Activated T-helper 1 cell treated with anti-CD3 and anti-CD28 coated beads, Interleukin-12 subunit alpha, Interleukin-12 subunit beta, Interleukin-2, Interleukin-4 antibody, amounts not matched to agents 30 ng/mL and 10 ng/mL and 1 ng/mL, durations not matched to agents 14 hours and 24 hours and 36 hours (primary cell): ENCODE measurements at regions not wholly inside any gene's neighbourhood (a gene's known extent, or its start where the extent isn't known, plus 50 kb on each side); places are given as distances from the start of the nearest gene placed in this dataset.
"Not testable (repeated sequence)": the region's sequence is repeated elsewhere in the genome, so short reads cannot be mapped to it uniquely, and the experiment has no call there.

Source experiments
- DNase-seq: peaks from one replicate; pipeline ENCODE4 v3.0.0; 2021; ENCODE audit warnings: low spot score
- H3K27ac Mint-ChIP-seq: one replicate; pipeline ENCODE4 v1.8.0; 2021; ENCODE audit warnings: mild to moderate bottlenecking, mixed read lengths
- H3K27me3 Mint-ChIP-seq: one replicate; pipeline ENCODE4 v1.8.0; 2022; ENCODE audit warnings: mild to moderate bottlenecking, moderate library complexity, mixed read lengths; ENCODE audit not compliant: insufficient read depth
- H3K36me3 Mint-ChIP-seq: one replicate; pipeline ENCODE4 v1.8.0; 2021; ENCODE audit warnings: low read depth, mixed read lengths
- H3K4me1 Mint-ChIP-seq: one replicate; pipeline ENCODE4 v1.8.0; 2021; ENCODE audit warnings: low read depth, mixed read lengths
- H3K4me3 Mint-ChIP-seq: one replicate; pipeline ENCODE4 v1.8.0; 2021; ENCODE audit warnings: mild to moderate bottlenecking, moderate library complexity, mixed read lengths
- H3K9me3 Mint-ChIP-seq: one replicate; pipeline ENCODE4 v1.8.0; 2021; ENCODE audit warnings: mixed read lengths
- intact Hi-C: fragments of 100-400 bp; cut with micrococcal nuclease; formaldehyde crosslinking; loops from one replicate; pipeline ENCODE4 v1.15.1; 2024

- peaks cover 10% of the 10 kb centered on the region for H3K9me3 Mint-ChIP-seq
- no peak overlapping the region for H3K4me3 Mint-ChIP-seq
- intact Hi-C loops: no loop called here
These were observed 113.2 kb upstream of the IQSEC1 start for GRCh38 chr3:13186435-13186815.

DNA sequence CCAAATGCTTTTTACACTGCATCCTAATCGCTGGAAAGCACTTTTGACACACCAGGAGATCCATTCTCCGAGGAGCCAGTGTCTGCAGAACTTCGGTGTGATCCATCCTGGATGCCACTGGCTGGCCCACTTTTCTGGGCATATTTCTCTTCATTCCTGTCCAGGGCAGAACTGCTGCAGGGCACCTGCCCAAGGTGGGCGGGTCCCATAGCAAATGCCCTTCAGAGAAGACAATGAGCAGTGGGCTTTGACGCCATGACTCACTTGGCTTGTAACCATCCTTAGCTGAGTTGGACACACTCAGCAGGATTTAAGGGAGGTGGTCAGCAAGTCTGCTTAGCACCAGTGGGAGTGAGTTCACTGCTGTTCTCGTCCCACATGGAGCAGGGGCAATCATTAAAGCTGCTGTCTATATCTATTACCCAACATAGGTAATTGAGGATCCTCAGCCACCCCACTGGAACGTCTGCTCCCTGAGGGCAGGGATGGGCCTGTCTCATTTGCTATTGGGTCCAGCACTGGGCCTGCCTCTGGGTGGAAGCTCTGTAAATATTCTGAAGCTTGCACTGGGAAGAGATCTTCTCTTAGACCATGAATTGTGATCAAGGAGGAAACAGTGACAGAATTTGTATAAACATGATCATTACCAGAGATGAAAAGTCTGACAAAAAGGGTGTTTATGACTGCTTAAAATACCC is 112.7 kb upstream of the IQSEC1 start:
- no peak for DNase-seq
- H3K27ac Mint-ChIP-seq: no peak overlapping the region
- peaks cover 4% of the 10 kb centered on the region for H3K36me3 Mint-ChIP-seq
- H3K9me3 Mint-ChIP-seq: peaks cover 12% of the 10 kb centered on the region
- H3K27me3 Mint-ChIP-seq: peaks cover 12% of the 10 kb centered on the region
- no peak overlapping the region for H3K4me3 Mint-ChIP-seq
- intact Hi-C loops: no loop called here
- H3K4me1 Mint-ChIP-seq: peaks cover 15% of the 10 kb centered on the region

More at GRCh38 chr3:13186435-13186815, 113.2 kb upstream of the IQSEC1 start:
- no peak for DNase-seq
- Mint-ChIP-seq H3K36me3 (peaks cover 4% of the 10 kb centered on the region), H3K4me1 (peaks cover 15% of the 10 kb centered on the region), H3K27ac (no peak overlapping the region), H3K27me3 (peaks cover 12% of the 10 kb centered on the region)

- intact Hi-C loops, H3K4me1 Mint-ChIP-seq: not testable (repeated sequence)
These were observed 106.5 kb upstream of the IQSEC1 start for GRCh38 chr3:13179582-13180210.

DNA sequence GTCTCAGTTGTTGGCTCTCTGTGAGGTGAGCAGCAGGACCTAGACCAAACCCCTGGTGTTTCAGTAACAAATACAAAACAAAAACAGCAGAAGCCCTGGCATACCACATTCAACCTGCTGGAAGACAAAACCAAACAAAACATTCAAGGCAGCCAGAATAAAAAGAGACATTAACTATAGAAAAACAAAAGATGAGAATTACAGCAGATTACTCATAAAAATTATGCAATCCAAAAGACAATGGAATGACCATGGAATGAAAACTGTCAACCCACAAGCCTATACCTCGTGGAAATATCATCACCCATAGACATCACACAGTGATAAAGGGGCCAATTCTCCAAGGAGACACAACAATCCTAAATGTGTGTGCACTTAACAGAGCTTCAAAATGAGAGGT is 106.0 kb upstream of the IQSEC1 start:
- Mint-ChIP-seq H3K27ac (no peak overlapping the region), H3K27me3 (peaks cover 4% of the 10 kb centered on the region), H3K4me1 (no peaks in the 10 kb centered on the region), H3K36me3 (no peaks in the 10 kb centered on the region), H3K9me3 (peaks cover 13% of the 10 kb centered on the region), H3K4me3 (no peak overlapping the region)
- no peak for DNase-seq
- intact Hi-C loops: no loop called here

More at GRCh38 chr3:13179582-13180210, 106.5 kb upstream of the IQSEC1 start:
- H3K27ac Mint-ChIP-seq, H3K36me3 Mint-ChIP-seq, DNase-seq, H3K27me3 Mint-ChIP-seq, H3K4me3 Mint-ChIP-seq: not testable (repeated sequence)
- H3K9me3 Mint-ChIP-seq: peaks cover 13% of the 10 kb centered on the region

GRCh38 chr3:13178107-13178506 is 104.9 kb upstream of the IQSEC1 start:
- no peak for DNase-seq
- Mint-ChIP-seq H3K36me3 (no peaks in the 10 kb centered on the region), H3K27ac (no peak overlapping the region), H3K4me1 (no peaks in the 10 kb centered on the region), H3K4me3 (no peak overlapping the region), H3K27me3 (peaks cover 2% of the 10 kb centered on the region), H3K9me3 (peaks cover 13% of the 10 kb centered on the region)
- intact Hi-C loops: no loop called here

- H3K9me3 Mint-ChIP-seq: peaks cover 13% of the 10 kb centered on the region
- H3K4me3 Mint-ChIP-seq: no peak overlapping the region
- H3K4me1 Mint-ChIP-seq: no peaks in the 10 kb centered on the region
- no peaks in the 10 kb centered on the region for H3K36me3 Mint-ChIP-seq
- no peak overlapping the region for H3K27ac Mint-ChIP-seq
- H3K27me3 Mint-ChIP-seq: peaks cover 2% of the 10 kb centered on the region
- no peak for DNase-seq
- intact Hi-C loops: no loop called here
These were observed 104.4 kb upstream of the IQSEC1 start for GRCh38 chr3:13177641-13178040.

DNA sequence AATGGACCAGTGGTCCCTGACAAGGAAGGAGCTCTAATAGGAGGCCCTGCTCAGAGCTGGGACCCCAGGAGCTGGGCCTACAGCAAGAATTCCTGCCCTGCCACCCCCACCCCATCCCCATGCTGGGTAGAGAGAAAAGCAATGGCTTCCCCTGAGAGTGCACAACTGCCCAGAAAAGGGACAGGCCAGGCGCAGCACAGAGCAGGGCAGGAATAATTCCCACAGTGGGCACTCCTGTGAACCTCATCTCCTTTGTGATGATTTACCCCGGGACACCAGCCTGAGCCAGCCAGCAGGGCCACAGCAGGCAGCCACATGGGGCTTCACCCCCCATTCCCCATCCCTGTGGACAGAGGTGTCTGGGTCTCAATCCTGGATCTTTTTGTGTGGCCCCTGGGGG is 104.0 kb upstream of the IQSEC1 start:
- Mint-ChIP-seq H3K36me3 (no peaks in the 10 kb centered on the region), H3K9me3 (peaks cover 13% of the 10 kb centered on the region), H3K4me3 (no peak overlapping the region), H3K27me3 (peaks cover 2% of the 10 kb centered on the region), H3K4me1 (no peaks in the 10 kb centered on the region), H3K27ac (no peak overlapping the region)
- DNase-seq: no peak
- intact Hi-C loops: no loop called here

DNA sequence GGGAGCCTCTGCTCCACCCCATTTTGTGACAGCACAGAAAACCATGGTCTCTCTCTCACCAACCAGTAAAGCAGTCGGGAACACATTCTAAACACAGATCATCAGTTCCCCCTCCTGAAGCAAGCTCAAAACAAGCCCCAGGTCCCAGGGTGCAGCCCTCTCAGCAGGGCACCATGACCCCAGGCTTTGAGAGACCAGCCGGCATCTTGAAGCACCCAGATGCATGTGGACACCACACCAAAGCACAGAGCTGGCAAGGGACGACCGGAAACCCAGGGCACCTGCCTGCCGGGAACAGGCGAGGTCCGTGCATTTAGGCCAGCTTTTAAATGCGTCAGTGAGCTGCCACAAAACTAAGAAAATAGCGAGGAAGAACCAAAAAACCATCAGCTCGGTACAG is 103.2 kb upstream of the IQSEC1 start:
- intact Hi-C loops: no loop called here
- no peaks in the 10 kb centered on the region for H3K27me3 Mint-ChIP-seq
- no peaks in the 10 kb centered on the region for H3K36me3 Mint-ChIP-seq
- no peak for DNase-seq
- no peak overlapping the region for H3K4me3 Mint-ChIP-seq
- no peaks in the 10 kb centered on the region for H3K4me1 Mint-ChIP-seq
- H3K27ac Mint-ChIP-seq: no peak overlapping the region
- peaks cover 12% of the 10 kb centered on the region for H3K9me3 Mint-ChIP-seq

DNA sequence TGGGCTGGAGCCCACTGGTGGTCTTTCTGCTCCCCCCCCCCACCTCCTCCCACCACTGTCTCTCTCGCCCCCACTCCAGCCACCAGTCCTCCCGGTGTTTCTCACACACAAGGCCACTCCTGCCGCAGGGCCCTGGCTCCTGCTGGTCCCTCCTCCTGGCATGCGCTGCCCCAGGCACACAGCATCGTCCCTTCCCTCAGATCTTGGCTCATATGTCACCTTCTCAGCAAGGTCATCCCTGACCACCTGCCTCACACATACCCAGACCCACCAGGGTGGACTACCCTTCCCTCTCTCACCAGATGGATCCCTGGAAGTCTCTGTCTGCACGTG is 101.5 kb upstream of the IQSEC1 start:
- no peak overlapping the region for H3K27ac Mint-ChIP-seq
- peaks cover 10% of the 10 kb centered on the region for H3K9me3 Mint-ChIP-seq
- DNase-seq: no peak
- H3K4me3 Mint-ChIP-seq: no peak overlapping the region
- no peaks in the 10 kb centered on the region for H3K4me1 Mint-ChIP-seq
- no peaks in the 10 kb centered on the region for H3K27me3 Mint-ChIP-seq
- H3K36me3 Mint-ChIP-seq: no peaks in the 10 kb centered on the region
- intact Hi-C loops: no loop called here

DNA sequence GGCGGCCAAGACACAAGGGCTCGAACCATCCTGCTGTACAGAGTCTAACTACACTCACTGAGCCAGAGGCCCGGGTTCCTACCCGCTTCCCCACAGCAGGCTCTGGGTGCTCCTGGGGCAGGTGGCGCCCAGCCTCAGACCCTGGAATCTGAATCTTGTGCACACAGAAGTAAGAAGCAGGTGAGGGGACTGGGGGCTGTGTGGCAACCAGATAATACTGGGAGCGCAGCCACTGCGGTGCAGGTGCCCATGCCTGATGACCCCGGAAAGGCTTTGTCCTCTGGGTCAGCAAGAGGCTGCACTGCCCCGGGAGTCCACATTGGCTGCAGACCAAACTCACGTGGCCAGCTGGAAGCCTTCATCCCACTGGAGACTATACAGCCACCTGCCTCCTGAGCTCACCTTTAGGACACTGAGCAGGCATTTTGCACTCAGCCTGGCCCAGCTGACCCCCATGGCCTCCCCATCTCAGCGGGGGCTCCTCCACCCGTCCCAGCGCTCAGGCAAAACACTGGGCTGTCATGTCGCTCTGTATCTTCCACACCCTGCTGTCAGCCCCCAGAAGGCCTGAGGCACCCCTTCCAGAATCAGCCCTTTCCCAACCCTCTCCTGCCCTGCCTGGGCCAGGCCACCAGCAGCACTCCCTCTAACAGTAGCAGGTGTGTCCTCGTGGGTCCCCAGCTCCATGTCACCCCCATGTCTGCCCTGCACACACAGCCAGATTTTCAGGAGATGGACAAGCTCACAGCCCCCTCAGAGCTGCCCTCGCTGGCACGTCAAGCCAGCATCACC is 101.0 kb upstream of the IQSEC1 start:
- intact Hi-C loops: no loop called here
- Mint-ChIP-seq H3K4me1 (no peaks in the 10 kb centered on the region), H3K4me3 (no peak overlapping the region), H3K36me3 (no peaks in the 10 kb centered on the region), H3K27ac (no peak overlapping the region), H3K9me3 (peaks cover 9% of the 10 kb centered on the region), H3K27me3 (peaks cover 3% of the 10 kb centered on the region)
- no peak for DNase-seq

DNA sequence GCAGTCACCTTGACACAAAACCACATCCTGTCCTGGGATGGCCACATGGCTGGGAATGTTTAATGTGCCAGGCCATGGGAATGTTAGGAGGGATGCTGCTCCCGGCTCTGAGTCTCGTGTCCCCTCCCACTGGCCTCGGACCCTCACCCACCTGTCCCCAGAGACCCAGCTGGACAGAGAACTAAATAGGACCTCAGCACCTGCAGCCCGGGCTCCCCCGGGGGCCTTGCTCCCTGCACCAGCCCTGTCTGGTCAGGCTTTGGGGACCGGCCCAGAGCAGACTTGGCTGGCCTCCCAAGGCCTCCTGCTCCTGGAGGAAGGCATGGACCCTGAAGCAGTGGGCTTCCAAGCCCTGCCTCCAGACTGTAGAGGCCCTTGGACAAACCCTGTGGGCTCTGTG is 100.0 kb upstream of the IQSEC1 start:
- Mint-ChIP-seq H3K4me3 (no peak overlapping the region), H3K27ac (no peak overlapping the region), H3K27me3 (peaks cover 3% of the 10 kb centered on the region), H3K4me1 (no peaks in the 10 kb centered on the region), H3K9me3 (no peaks in the 10 kb centered on the region), H3K36me3 (no peaks in the 10 kb centered on the region)
- intact Hi-C loops: no loop called here
- no peak for DNase-seq

GRCh38 chr3:13172644-13173013 is 99.4 kb upstream of the IQSEC1 start:
- peaks cover 3% of the 10 kb centered on the region for H3K27me3 Mint-ChIP-seq
- no peak overlapping the region for H3K27ac Mint-ChIP-seq
- no peaks in the 10 kb centered on the region for H3K9me3 Mint-ChIP-seq
- no peak overlapping the region for H3K4me3 Mint-ChIP-seq
- intact Hi-C loops: no loop called here
- no peaks in the 10 kb centered on the region for H3K36me3 Mint-ChIP-seq
- no peak for DNase-seq
- no peaks in the 10 kb centered on the region for H3K4me1 Mint-ChIP-seq
